ENCODE measurements at regions not wholly inside any gene's neighbourhood (a gene's known extent, or its start where the extent isn't known, plus 50 kb on each side); places are given as distances from the start of the nearest gene placed in this dataset.

DNA sequence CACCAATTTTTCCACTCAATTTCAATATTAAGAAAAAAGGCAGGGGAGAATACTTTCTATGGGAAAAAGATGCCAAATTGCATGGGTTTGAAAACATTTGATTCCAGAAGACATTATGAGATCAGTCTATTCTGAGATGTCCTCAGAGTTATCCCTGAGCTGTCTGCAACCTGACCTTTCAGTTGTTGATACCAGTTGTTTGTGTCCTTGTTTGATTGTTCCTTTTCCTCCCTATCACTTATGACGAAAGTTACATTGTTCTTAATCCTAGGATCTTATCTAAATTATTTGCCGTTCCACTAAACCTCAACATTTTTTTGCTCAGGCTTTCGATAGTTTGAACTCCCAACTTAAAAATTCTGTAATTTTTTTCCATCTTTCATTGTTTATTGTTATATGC is 336.3 kb upstream of the NOVA1 start:
- Histone ChIP-seq H3K27me3 (ENCODE audit: control insufficient read depth, extremely low read depth, insufficient read depth, low read length) (no peaks in the 10 kb centered on the region), H3K9me3 (ENCODE audit: control insufficient read depth, low read depth, low read length) (peaks cover 2% of the 10 kb centered on the region), H3K4me1 (ENCODE audit: control insufficient read depth, extremely low read depth, insufficient read depth, low read length) (no peaks in the 10 kb centered on the region), H3K79me2 (ENCODE audit: control insufficient read depth, insufficient read depth, low read length) (no peaks in the 10 kb centered on the region), H3K36me3 (ENCODE audit: control insufficient read depth in 2 of 2, extremely low read depth in 1 of 2, insufficient read depth in 2 of 2, low read length in 2 of 2) (no peaks in the 10 kb centered on the region), H3K9ac (ENCODE audit: control insufficient read depth, extremely low read depth, insufficient read depth, low read length) (no peak overlapping the region), H3K4me2 (ENCODE audit: control insufficient read depth, extremely low read depth, insufficient read depth, low read depth, low read length) (no peak overlapping the region), H4K20me1 (ENCODE audit: control insufficient read depth, extremely low read depth, insufficient read depth, low read length) (no peaks in the 10 kb centered on the region), H2AFZ (ENCODE audit: control insufficient read depth, low read length) (no peak overlapping the region), H3K4me3 (ENCODE audit: control insufficient read depth in 2 of 3, extremely low read depth in 1 of 3, insufficient read depth in 2 of 3, low read depth in 1 of 3, low read length in 3 of 3) (no peak overlapping the region), H3K9me1 (ENCODE audit: control insufficient read depth, extremely low read depth, insufficient read depth, low read length) (no peaks in the 10 kb centered on the region), H3K27ac (ENCODE audit: control insufficient read depth, insufficient read depth, low read length) (no peak overlapping the region)
- TF ChIP-seq, protein P1, sequence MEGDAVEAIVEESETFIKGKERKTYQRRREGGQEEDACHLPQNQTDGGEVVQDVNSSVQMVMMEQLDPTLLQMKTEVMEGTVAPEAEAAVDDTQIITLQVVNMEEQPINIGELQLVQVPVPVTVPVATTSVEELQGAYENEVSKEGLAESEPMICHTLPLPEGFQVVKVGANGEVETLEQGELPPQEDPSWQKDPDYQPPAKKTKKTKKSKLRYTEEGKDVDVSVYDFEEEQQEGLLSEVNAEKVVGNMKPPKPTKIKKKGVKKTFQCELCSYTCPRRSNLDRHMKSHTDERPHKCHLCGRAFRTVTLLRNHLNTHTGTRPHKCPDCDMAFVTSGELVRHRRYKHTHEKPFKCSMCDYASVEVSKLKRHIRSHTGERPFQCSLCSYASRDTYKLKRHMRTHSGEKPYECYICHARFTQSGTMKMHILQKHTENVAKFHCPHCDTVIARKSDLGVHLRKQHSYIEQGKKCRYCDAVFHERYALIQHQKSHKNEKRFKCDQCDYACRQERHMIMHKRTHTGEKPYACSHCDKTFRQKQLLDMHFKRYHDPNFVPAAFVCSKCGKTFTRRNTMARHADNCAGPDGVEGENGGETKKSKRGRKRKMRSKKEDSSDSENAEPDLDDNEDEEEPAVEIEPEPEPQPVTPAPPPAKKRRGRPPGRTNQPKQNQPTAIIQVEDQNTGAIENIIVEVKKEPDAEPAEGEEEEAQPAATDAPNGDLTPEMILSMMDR (optimal IDR thresholded peaks at IDR 0.05 in 1 of 3, IDR thresholded peaks at IDR 0.05 in 1 of 3, conservative IDR thresholded peaks at IDR 0.05 in 1 of 3; ENCODE audit: extremely low read depth in 1 of 3, insufficient read depth in 2 of 3, low read length in 3 of 3): no peak
- TF ChIP-seq EZH2 (IDR thresholded peaks at IDR 0.05; ENCODE audit: low read length): no peak
- dilution Hi-C loops (cut with MboI; ENCODE audit: extremely low pct_ligation_motif_present, low sequenced_read_pairs): no loop called here
- no peak for FAIRE-seq
- no peak for DNase-seq (ENCODE audit: low read depth, low spot score)

DNA sequence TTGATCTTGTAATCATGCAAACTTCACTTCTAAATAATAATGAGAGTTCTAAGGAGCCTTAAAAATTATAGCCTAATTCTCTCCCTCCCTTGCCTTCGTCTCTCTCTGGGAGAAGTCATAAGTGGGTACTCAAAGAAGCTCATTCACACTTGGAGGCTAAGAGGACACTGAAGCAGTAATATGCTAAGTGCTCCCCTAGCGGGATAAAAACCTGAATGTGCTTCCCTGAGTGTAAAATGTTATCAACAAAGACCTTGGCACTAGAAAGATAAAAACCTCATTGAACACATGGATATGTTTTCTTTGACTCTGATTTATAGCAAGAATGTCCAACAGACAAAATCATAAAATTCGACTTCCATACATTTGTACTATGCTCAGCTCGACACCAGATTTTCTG is 337.9 kb upstream of the NOVA1 start:
- Histone ChIP-seq H3K79me2 (ENCODE audit: control insufficient read depth, insufficient read depth, low read length) (no peaks in the 10 kb centered on the region), H3K27me3 (ENCODE audit: control insufficient read depth, extremely low read depth, insufficient read depth, low read length) (no peaks in the 10 kb centered on the region), H3K4me1 (ENCODE audit: control insufficient read depth, extremely low read depth, insufficient read depth, low read length) (no peaks in the 10 kb centered on the region), H3K4me3 (ENCODE audit: control insufficient read depth in 2 of 3, extremely low read depth in 1 of 3, insufficient read depth in 2 of 3, low read depth in 1 of 3, low read length in 3 of 3) (no peak overlapping the region), H3K9me1 (ENCODE audit: control insufficient read depth, extremely low read depth, insufficient read depth, low read length) (no peaks in the 10 kb centered on the region), H3K9ac (ENCODE audit: control insufficient read depth, extremely low read depth, insufficient read depth, low read length) (no peak overlapping the region), H3K27ac (ENCODE audit: control insufficient read depth, insufficient read depth, low read length) (no peak overlapping the region), H3K9me3 (ENCODE audit: control insufficient read depth, low read depth, low read length) (peaks cover 2% of the 10 kb centered on the region), H3K4me2 (ENCODE audit: control insufficient read depth, extremely low read depth, insufficient read depth, low read depth, low read length) (no peak overlapping the region), H3K36me3 (ENCODE audit: control insufficient read depth in 2 of 2, extremely low read depth in 1 of 2, insufficient read depth in 2 of 2, low read length in 2 of 2) (no peaks in the 10 kb centered on the region), H2AFZ (ENCODE audit: control insufficient read depth, low read length) (no peak overlapping the region), H4K20me1 (ENCODE audit: control insufficient read depth, extremely low read depth, insufficient read depth, low read length) (no peaks in the 10 kb centered on the region)
- DNase-seq (ENCODE audit: low read depth, low spot score) (no peak), FAIRE-seq (no peak)
- TF ChIP-seq, protein P1 (optimal IDR thresholded peaks at IDR 0.05 in 1 of 3, IDR thresholded peaks at IDR 0.05 in 1 of 3, conservative IDR thresholded peaks at IDR 0.05 in 1 of 3; ENCODE audit: extremely low read depth in 1 of 3, insufficient read depth in 2 of 3, low read length in 3 of 3): no peak
- TF ChIP-seq EZH2 (IDR thresholded peaks at IDR 0.05; ENCODE audit: low read length): no peak
- dilution Hi-C loops (cut with MboI; ENCODE audit: extremely low pct_ligation_motif_present, low sequenced_read_pairs): no loop called here

Data from keratinocyte (primary cell).